D721Med (cell line): ENCODE measurements at regions not wholly inside any gene's neighbourhood (a gene's known extent, or its start where the extent isn't known, plus 50 kb on each side); places are given as distances from the start of the nearest gene placed in this dataset.

Experiments
- DNase-seq: peaks from one replicate; pipeline ENCODE4 v3.0.0; 2011; ENCODE audit warnings: low spot score; ENCODE audit not compliant: insufficient read length
- FAIRE-seq: peaks from 2 replicates; lab custom pipeline; 2011; peaks lifted over from hg19 to GRCh38; lab: Jason Lieb, UNC
- TF ChIP-seq, protein P1 (sequence below): IDR thresholded peaks from 2 replicates; pipeline ENCODE4 v1.5.1; 2012; ENCODE audit warnings: mild to moderate bottlenecking, control low read depth; ENCODE audit not compliant: insufficient read depth; ENCODE audit errors: missing control alignments

DNA sequence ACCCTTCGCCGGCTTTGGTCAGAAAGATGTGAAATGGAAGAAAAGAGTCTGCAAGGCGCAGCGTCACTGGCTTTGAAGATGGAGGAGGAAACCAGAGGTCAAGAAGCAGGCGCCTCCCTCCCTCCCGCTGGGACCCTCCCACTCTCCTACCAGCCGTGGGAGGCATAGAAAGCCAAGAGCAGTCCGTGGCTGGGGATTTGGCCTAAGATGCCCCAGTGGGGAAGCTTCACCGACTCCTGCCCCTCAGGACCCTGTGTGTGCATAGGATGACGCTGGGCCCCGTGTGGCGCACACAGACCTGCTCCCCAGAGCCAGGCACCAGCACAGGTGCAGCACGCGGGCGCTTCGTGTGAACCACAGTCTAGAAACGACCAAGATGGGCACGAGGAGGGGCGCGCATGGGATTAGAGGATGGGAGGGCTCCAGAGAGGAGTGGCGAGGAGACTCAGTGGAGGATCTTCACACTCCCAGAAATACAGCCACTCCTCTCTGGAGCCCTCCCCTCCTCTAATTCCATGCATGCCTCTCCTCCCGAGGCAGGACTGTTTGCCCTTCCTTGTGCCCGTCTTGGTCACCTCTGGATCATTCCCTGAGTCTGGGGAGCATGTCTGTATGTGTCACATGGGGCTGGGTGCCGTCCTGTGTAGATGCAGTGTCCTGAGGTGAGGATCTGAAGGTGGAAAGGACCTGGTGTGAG, 194.3 kb downstream of the TEX29 start:
- TF ChIP-seq, protein P1, sequence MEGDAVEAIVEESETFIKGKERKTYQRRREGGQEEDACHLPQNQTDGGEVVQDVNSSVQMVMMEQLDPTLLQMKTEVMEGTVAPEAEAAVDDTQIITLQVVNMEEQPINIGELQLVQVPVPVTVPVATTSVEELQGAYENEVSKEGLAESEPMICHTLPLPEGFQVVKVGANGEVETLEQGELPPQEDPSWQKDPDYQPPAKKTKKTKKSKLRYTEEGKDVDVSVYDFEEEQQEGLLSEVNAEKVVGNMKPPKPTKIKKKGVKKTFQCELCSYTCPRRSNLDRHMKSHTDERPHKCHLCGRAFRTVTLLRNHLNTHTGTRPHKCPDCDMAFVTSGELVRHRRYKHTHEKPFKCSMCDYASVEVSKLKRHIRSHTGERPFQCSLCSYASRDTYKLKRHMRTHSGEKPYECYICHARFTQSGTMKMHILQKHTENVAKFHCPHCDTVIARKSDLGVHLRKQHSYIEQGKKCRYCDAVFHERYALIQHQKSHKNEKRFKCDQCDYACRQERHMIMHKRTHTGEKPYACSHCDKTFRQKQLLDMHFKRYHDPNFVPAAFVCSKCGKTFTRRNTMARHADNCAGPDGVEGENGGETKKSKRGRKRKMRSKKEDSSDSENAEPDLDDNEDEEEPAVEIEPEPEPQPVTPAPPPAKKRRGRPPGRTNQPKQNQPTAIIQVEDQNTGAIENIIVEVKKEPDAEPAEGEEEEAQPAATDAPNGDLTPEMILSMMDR = no peak

GRCh38 chr13:111515307-111515617, 194.8 kb downstream of the TEX29 start:
- DNase-seq (no peak), FAIRE-seq (no peak)
- TF ChIP-seq, protein P1 = no peak

More for the DNA sequence above, 194.3 kb downstream of the TEX29 start:
- FAIRE-seq (no peak), DNase-seq (no peak)

DNA sequence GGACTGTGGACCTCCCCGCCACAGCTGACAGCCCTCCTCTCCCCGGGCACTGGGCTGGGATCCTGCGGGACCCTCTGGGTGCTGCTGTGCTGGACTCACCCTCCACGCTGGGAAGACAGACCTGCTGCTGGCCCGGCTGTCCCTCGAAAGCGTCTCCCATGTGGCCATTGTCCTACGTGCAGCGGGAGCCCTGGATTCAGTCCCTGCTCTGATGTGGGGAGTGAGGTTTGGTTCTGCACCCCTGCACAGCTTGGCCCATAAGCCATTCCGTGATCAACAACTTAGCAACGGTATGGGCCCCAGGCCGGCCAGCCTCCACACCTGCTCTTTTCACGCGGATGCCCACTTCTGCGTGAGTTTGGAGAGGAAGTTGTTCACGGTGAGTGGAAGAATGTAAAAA, 195.2 kb downstream of the TEX29 start:
- no peak for DNase-seq
- FAIRE-seq = no peak
- TF ChIP-seq, protein P1 = no peak

- TF ChIP-seq, protein P1 = no peak
- FAIRE-seq = no peak
These were observed 196.5 kb downstream of the TEX29 start for GRCh38 chr13:111516712-111517640.

GRCh38 chr13:111517641-111518010, 197.2 kb downstream of the TEX29 start:
- FAIRE-seq = no peak

More at GRCh38 chr13:111516712-111517640, 196.5 kb downstream of the TEX29 start:
- DNase-seq = no peak

DNA sequence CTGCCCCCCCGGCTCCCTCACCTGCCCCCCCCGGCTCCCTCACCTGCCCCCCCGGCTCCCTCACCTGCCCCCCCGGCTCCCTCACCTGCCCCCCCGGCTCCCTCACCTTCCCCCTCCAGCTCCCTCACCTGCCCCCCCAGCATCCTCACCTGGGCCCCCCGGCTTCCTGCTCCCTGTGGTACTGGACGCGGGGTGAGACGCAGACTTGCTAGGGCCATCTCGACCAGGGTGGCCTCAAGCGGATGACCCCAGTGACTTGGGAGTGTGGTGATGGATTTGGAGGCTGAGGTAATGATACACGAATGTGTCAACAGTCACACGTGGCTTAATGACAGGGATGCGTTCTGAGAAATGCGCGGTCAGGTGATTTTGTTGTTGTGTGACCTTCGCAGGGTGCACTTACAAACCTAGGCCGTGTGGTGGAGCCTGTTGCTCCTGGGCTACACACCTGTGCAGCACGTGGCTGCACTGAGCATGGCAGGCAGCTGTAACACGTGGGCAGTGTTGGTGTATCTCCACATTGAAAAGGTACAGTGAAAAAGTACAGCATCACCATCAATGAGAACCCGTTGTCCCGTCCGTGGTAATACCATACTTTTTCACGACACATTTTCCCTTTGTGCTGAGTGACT, 197.8 kb downstream of the TEX29 start:
- TF ChIP-seq, protein P1 = no peak
- no peak for FAIRE-seq
- no peak for DNase-seq

More at GRCh38 chr13:111517641-111518010, 197.2 kb downstream of the TEX29 start:
- TF ChIP-seq, protein P1 = no peak
- no peak for DNase-seq
